K562 (cell line): ENCODE measurements at regions not wholly inside any gene's neighbourhood (a gene's known extent, or its start where the extent isn't known, plus 50 kb on each side); places are given as distances from the start of the nearest gene placed in this dataset.

ENCODE experiments used
- ATAC-seq: fragments of 200-7000 bp; cut with Tn5 transposase; 3 replicates; pipeline ENCODE4 v1.9.1; 2020; ENCODE audit warnings: moderate library complexity
- BruUV-seq: library from RNA; stranded (reverse); fragments of 400-500 nt; replicated peaks from 2 replicates; lab custom pipeline; 2021; lab: Mats Ljungman, UMichigan
- CTCF ChIA-PET: fragments of 300-600 bp; formaldehyde crosslinking; extraction: SDS; loops from one replicate; lab custom pipeline; 2021; ENCODE audit warnings: low intra/inter-chr PET ratio; lab: Yijun Ruan, JAX
- POLR2A ChIA-PET: fragments of 300-600, 350-650 bp; sonication (Branson Sonifier 250); formaldehyde crosslinking; extraction: SDS; loops from one replicate; lab custom pipeline; 2021; ENCODE audit warnings: antibody characterized with exemption, inconsistent platforms; lab: Yijun Ruan, JAX
- DNase-seq, 4 experiments: peaks; one replicate each; pipeline versions ENCODE4 v3.0.0 to v3.0.0-alpha.2; 2011 to 2018; ENCODE audit warnings: low spot score in 3 of 4, mixed read lengths in 3 of 4; ENCODE audit errors: extremely low read depth in 1 of 4
- FAIRE-seq: peaks from 2 replicates; lab custom pipeline; 2011; peaks lifted over from hg19 to GRCh38; lab: Jason Lieb, UNC
- H2AFZ ChIP-seq: 2 replicates; pipeline ENCODE4 v1.6.0; 2011; ENCODE audit warnings: low read depth, low read length, control low read depth, inconsistent platforms
- H3K27ac ChIP-seq: fragments of 200-600 bp; 3 replicates; pipeline ENCODE4 v1.8.0; 2011; ENCODE audit warnings: low read depth, mild to moderate bottlenecking, control low read depth, inconsistent platforms, low read length, moderate library complexity, mixed read lengths; ENCODE audit errors: extremely low read depth
- H3K27me3 ChIP-seq, 2 experiments: fragments of 300-600 bp in 1 of 2; 2 replicates in 1 of 2; 3 replicates in 1 of 2; pipeline versions ENCODE4 v1.6.0 to v1.8.0; 2011; ENCODE audit warnings: inconsistent platforms in 2 of 2, low read length in 2 of 2, mild to moderate bottlenecking in 1 of 2, mixed read lengths in 1 of 2, moderate library complexity in 1 of 2; ENCODE audit not compliant: control insufficient read depth in 2 of 2, insufficient read depth in 2 of 2
- H3K36me3 ChIP-seq: fragments of 300-600 bp; 3 replicates; pipeline ENCODE4 v1.8.0; 2011; ENCODE audit warnings: mild to moderate bottlenecking, low read length, inconsistent platforms; ENCODE audit not compliant: control insufficient read depth, insufficient read depth
- H3K4me1 ChIP-seq, 2 experiments: fragments of 200-600 bp in 1 of 2; replicated peaks in 1 of 2; 2 replicates in 1 of 2; 3 replicates in 1 of 2; pipeline versions ENCODE4 v1.5.1 to v1.8.0; 2011; ENCODE audit warnings: inconsistent platforms in 2 of 2, low read length in 2 of 2, mild to moderate bottlenecking in 1 of 2, mixed read lengths in 1 of 2, moderate library complexity in 1 of 2; ENCODE audit not compliant: control insufficient read depth in 2 of 2, insufficient read depth in 2 of 2
- H3K4me2 ChIP-seq: 2 replicates; pipeline ENCODE4 v1.6.1; 2011; ENCODE audit warnings: low read length, control low read depth, inconsistent platforms, mixed read lengths; ENCODE audit not compliant: insufficient read depth
- H3K4me3 ChIP-seq: fragments of 200-600 bp; sonication (generic), shearing (Covaris generic); 2 replicates; pipeline ENCODE4 v1.5.1; 2016; ENCODE audit warnings: control low read depth, inconsistent platforms
- H3K79me2 ChIP-seq: fragments of 200-600 bp; 3 replicates; pipeline ENCODE4 v1.8.0; 2011; ENCODE audit warnings: low read length, inconsistent platforms; ENCODE audit not compliant: control insufficient read depth, insufficient read depth
- H3K9ac ChIP-seq, 2 experiments: 2 replicates each; pipeline versions ENCODE4 v1.6.0 to v1.6.1; 2011; ENCODE audit warnings: low read depth in 2 of 2, low read length in 2 of 2, control low read depth in 1 of 2, inconsistent platforms in 1 of 2, mild to moderate bottlenecking in 1 of 2, mixed read lengths in 1 of 2; ENCODE audit not compliant: insufficient read depth in 1 of 2
- H3K9me1 ChIP-seq: one replicate; pipeline ENCODE4 v1.6.0; 2011; ENCODE audit warnings: inconsistent platforms, mild to moderate bottlenecking, low read length, moderate library complexity; ENCODE audit not compliant: control insufficient read depth, insufficient read depth
- H3K9me3 ChIP-seq: replicated peaks from 2 replicates; pipeline ENCODE4 v1.5.1; 2011; ENCODE audit warnings: low read depth, low read length, inconsistent platforms; ENCODE audit not compliant: control insufficient read depth, insufficient read depth
- H4K20me1 ChIP-seq: replicated peaks from 2 replicates; pipeline ENCODE4 v1.6.1; 2011; ENCODE audit warnings: low read length, inconsistent platforms, mixed read lengths; ENCODE audit not compliant: control insufficient read depth, insufficient read depth
- AFF4 ChIP-seq: sonication (generic); formaldehyde crosslinking; IDR thresholded peaks from 2 replicates; pipeline ENCODE4 v1.8.0; 2023; ENCODE audit warnings: mild to moderate bottlenecking, missing genetic modification reagents
- ARNT ChIP-seq, 2 experiments: fragments of 450-650 bp; IDR thresholded peaks; 2 replicates each; pipeline ENCODE4 v1.6.1; 2016; ENCODE audit warnings: mild to moderate bottlenecking in 1 of 2
- DNMT1 ChIP-seq: fragments of 450-650 bp; IDR thresholded peaks from 2 replicates; pipeline ENCODE4 v1.6.1; 2016; ENCODE audit warnings: antibody characterized with exemption, mild to moderate bottlenecking
- FOS ChIP-seq: IDR thresholded peaks from 3 replicates; pipeline ENCODE4 v1.6.1; 2011; ENCODE audit not compliant: insufficient read length; ENCODE audit errors: extremely low read depth
- MCM2 ChIP-seq: fragments of 450-650 bp; IDR thresholded peaks from 2 replicates; pipeline ENCODE4 v1.6.1; 2017; ENCODE audit warnings: low read depth, mild to moderate bottlenecking
- MED1 ChIP-seq: sonication (generic); formaldehyde crosslinking; IDR thresholded peaks from 2 replicates; pipeline ENCODE4 v1.8.1; 2023; ENCODE audit warnings: missing genetic modification reagents, borderline replicate concordance
- MITF ChIP-seq: IDR thresholded peaks from 2 replicates; pipeline ENCODE4 v1.6.1; 2014; ENCODE audit warnings: antibody characterized with exemption
- POLR2A ChIP-seq: fragments of 450-650 bp; conservative IDR thresholded peaks from 2 replicates; pipeline ENCODE4 v1.6.1; 2016
- PURB ChIP-seq: sonication (generic); formaldehyde crosslinking; IDR thresholded peaks from 2 replicates; pipeline ENCODE4 v1.9.0; 2021; ENCODE audit warnings: low read depth, mild to moderate bottlenecking, missing genetic modification reagents
- RAD51 ChIP-seq: fragments of 450-650 bp; IDR thresholded peaks from 2 replicates; pipeline ENCODE4 v1.7.1; 2016; ENCODE audit warnings: low read depth, mild to moderate bottlenecking, borderline replicate concordance
- ZNF212 ChIP-seq: fragments of 450-650 bp; formaldehyde crosslinking; IDR thresholded peaks from 2 replicates; pipeline ENCODE4 v1.4.0; 2020; ENCODE audit warnings: mild to moderate bottlenecking
- ZNF24 ChIP-seq: fragments of 450-650 bp; IDR thresholded peaks from 2 replicates; pipeline ENCODE4 v1.6.1; 2016
- ZNF507 ChIP-seq: conservative IDR thresholded peaks from 2 replicates; pipeline ENCODE4 v1.6.1; 2017; ENCODE audit warnings: missing genetic modification characterization, missing compliant biosample characterization
- WGBS: fragments of 100-300 bp; shearing (Covaris generic); methylation state at CpG from one replicate; pipeline ENCODE4 v1.1.6; 2016; ENCODE audit warnings: low coverage, mixed read lengths; ENCODE audit not compliant: insufficient coverage; ENCODE audit errors: missing lambda C conversion rate; 5-methylcytosine and 5-hydroxymethylcytosine counted together
- in situ Hi-C: fragments of 300-500 bp; cut with MboI; formaldehyde crosslinking; loops from 4 replicates; pipeline ENCODE4 v1.15.0; 2018; ENCODE audit warnings: inconsistent platforms, mixed read lengths
- intact Hi-C: fragments of 100-400 bp; cut with micrococcal nuclease; formaldehyde crosslinking; loops from 2 replicates; pipeline ENCODE4 v1.14.2; 2022
- TF ChIP-seq, protein P1 (sequence below): IDR thresholded peaks from 2 replicates; pipeline ENCODE4 v1.6.1; 2011; ENCODE audit warnings: borderline replicate concordance, low read depth, mild to moderate bottlenecking, moderate library complexity, low read length; ENCODE audit not compliant: insufficient read depth, poor library complexity, severe bottlenecking
- TF ChIP-seq, protein P2 (sequence below): fragments of 450-650 bp; formaldehyde crosslinking; IDR thresholded peaks from 2 replicates; pipeline ENCODE4 v1.4.0; 2020; ENCODE audit warnings: mild to moderate bottlenecking, moderate library complexity

GRCh38 chr18:38879871-38880270, 1314.3 kb upstream of the CELF4 start (continued):
- no peak for TF ChIP-seq PURB (CRISPR knock-in tag)
- TF ChIP-seq DNMT1, result no peak
- TF ChIP-seq, protein P1, sequence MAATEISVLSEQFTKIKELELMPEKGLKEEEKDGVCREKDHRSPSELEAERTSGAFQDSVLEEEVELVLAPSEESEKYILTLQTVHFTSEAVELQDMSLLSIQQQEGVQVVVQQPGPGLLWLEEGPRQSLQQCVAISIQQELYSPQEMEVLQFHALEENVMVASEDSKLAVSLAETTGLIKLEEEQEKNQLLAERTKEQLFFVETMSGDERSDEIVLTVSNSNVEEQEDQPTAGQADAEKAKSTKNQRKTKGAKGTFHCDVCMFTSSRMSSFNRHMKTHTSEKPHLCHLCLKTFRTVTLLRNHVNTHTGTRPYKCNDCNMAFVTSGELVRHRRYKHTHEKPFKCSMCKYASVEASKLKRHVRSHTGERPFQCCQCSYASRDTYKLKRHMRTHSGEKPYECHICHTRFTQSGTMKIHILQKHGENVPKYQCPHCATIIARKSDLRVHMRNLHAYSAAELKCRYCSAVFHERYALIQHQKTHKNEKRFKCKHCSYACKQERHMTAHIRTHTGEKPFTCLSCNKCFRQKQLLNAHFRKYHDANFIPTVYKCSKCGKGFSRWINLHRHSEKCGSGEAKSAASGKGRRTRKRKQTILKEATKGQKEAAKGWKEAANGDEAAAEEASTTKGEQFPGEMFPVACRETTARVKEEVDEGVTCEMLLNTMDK, result no peak
- no peak for TF ChIP-seq MCM2
- TF ChIP-seq, protein P2, sequence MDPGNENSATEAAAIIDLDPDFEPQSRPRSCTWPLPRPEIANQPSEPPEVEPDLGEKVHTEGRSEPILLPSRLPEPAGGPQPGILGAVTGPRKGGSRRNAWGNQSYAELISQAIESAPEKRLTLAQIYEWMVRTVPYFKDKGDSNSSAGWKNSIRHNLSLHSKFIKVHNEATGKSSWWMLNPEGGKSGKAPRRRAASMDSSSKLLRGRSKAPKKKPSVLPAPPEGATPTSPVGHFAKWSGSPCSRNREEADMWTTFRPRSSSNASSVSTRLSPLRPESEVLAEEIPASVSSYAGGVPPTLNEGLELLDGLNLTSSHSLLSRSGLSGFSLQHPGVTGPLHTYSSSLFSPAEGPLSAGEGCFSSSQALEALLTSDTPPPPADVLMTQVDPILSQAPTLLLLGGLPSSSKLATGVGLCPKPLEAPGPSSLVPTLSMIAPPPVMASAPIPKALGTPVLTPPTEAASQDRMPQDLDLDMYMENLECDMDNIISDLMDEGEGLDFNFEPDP (CRISPR knock-in tag), result no peak

GRCh38 chr18:38872342-38872741, 1306.7 kb upstream of the CELF4 start:
- Histone ChIP-seq H3K4me3 (no peak overlapping the region), H3K4me1 (no peaks in the 10 kb centered on the region), H3K9me3 (no peaks in the 10 kb centered on the region; the same call in 1 of the 2 replicates), H3K4me2 (no peak overlapping the region), H3K27ac (no peak overlapping the region), H3K9ac (no peak overlapping the region), H3K36me3 (no peaks in the 10 kb centered on the region), H4K20me1 (no peaks in the 10 kb centered on the region), H3K9me1 (no peaks in the 10 kb centered on the region), H2AFZ (no peak overlapping the region), H3K79me2 (no peaks in the 10 kb centered on the region), H3K27me3 (no peaks in the 10 kb centered on the region)
- FAIRE-seq (no peak), ATAC-seq (no peak), DNase-seq (no peak)
- BruUV-seq, result no TSS peak
- ChIA-PET POLR2A (interaction anchor here (0.6 kb wide), 1 partner anchor 1902 kb away, joined by 4 read pairs; no protein-coding TSS in a partner anchor), CTCF (no interaction called here)
- intact Hi-C loops, result no loop called here
- in situ Hi-C loops, result no loop called here
- 3% methylated on average over 3 of the region's 3 CpGs for WGBS
- TF ChIP-seq RAD51, result no peak
- no peak for TF ChIP-seq ARNT (IDR thresholded peaks at IDR 0.05)
- TF ChIP-seq ZNF507 (tag), result no peak
- TF ChIP-seq AFF4 (CRISPR knock-in tag), result no peak
- TF ChIP-seq MITF, result no peak
- no peak for TF ChIP-seq MED1 (CRISPR knock-in tag)
- TF ChIP-seq FOS, result no peak
- no peak for TF ChIP-seq POLR2A
- no peak for TF ChIP-seq ZNF24
- TF ChIP-seq ZNF212, result no peak
